ENCODE measurements at regions not wholly inside any gene's neighbourhood (a gene's known extent, or its start where the extent isn't known, plus 50 kb on each side); places are given as distances from the start of the nearest gene placed in this dataset.
"Not testable (repeated sequence)": the region's sequence is repeated elsewhere in the genome, so short reads cannot be mapped to it uniquely, and the experiment has no call there.

DNA sequence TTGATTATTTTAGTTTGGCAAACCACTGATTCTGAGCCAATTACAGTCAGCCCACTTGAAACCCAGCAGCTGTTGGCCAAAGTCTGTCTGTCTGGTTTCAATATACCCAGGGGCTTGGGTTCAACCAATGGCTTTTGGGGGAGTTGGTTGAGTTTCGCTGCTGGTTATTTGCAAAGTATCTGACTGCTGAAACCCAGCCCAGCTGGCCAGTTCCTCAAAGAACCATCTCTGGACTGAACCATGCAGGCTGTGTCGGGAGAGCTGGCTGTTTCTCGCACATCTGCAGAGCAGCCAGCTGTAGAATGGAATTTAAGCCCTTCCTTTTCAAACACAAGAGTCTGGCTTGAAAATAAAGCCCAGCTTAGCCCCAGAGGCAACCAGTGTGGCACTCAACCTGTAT is 66.0 kb upstream of the PAX7 start:
- DNase-seq = no peak

DNA sequence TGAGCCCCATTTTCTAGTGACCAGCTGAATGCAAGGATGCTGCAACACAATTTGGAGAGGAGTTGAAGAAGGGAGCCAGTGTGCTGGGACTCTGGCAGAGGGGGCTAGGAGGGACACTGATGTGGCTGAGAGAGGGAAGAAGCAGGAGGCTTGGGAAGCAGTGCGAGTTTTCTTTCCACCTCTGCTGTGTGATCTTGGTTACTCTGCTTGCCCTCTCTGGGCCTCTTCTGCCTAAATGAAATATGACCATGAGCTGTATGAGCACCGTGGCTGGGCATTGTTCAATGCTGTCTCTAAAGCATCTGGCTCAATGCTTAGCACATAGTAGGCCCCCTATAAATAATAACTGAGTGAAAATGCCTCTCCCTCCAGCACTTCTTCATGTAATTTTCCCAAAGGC is 65.3 kb upstream of the PAX7 start:
- DNase-seq = no peak

DNA sequence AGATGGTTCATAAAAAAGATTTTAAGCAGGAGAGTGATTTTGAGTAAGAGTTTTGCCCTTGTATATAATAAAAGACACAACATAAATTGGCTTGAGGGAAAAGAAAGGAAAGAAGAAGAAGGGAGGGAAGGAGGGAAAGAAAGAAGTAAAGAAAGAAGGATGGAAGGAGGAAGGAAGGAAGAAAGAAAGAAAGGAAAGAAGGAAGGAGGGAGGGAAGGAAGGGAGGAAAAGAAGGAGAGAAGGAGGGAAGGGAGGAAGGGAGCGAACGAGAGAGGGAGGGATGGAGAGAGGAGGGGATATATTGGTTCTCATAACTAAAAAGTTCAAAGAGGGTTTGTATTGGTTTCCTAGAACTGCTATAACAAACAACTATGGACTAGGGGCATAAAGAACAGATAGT is 62.2 kb upstream of the PAX7 start:
- DNase-seq = no peak

DNA sequence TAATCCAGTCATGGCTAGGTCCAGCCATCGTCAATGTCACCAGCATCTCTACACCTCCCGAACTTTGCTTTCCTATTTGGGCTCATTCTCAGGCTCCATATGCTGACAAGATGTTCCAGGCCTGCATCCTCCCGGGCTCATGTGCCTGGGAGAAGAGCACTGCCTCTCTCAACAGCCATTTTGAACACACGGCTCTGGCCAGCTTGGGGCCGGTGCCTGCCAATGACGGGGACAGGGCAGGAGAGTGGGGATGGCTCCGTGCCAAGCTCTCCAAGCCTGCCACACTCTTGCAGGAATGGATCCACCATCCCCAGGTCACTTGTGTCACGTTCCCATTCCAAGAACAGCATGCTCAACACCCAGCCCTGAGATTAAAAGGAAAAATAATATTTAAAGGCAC is 61.4 kb upstream of the PAX7 start:
- DNase-seq = no peak

DNA sequence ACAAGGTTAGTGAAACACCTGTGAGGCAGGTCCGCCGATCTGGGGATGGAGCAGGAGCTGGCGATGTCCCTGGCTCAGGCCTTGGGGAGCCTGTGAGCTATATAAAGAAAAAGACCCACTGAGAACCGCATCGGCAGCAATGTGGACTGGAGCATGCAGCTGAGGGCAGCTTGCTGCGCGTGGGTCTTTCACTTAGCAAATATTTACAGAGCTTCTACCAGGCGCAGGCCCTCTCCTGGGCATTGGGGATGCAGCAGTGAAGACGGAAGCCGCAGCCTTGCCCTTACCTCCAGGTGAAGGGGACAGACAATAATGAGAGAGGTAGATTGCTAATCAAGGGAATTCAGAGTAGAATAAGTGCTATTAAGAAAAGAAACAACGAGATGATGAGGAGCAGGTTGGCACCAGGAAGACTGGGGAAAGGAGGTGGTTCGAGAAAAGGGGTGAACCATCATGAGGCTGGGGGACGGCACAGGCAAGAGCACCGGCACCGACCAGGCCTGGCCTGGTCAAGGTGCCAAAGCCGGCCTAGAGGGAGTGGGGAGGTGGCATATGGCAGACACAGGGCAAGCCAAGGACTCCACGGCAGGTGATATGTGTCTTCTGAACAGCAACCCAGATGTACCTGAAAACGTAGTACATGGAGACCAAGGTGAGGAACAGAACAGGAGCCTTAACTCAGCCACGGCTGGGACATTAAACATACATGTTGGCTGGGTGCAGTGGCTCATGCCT is 60.7 kb upstream of the PAX7 start:
- no peak for DNase-seq

DNA sequence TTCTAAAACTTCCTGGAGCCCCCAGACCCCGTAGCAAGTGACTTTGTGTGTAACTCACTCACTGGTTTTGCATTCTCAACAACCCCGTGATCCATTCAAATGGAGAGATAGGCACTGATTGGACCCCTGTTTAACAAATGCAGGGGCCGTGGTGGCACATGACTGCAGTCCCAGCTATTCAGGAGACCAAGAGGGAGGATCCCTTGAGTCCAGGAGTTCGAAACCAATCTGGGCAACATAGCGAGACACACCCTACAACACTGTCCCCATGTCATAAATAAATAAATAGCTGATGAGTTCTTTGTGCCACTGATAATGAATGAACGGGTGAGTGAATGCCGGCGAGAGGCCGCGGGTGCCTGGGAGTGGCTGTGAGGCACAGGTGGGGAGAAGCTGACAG is 59.4 kb upstream of the PAX7 start:
- DNase-seq = no peak

DNA sequence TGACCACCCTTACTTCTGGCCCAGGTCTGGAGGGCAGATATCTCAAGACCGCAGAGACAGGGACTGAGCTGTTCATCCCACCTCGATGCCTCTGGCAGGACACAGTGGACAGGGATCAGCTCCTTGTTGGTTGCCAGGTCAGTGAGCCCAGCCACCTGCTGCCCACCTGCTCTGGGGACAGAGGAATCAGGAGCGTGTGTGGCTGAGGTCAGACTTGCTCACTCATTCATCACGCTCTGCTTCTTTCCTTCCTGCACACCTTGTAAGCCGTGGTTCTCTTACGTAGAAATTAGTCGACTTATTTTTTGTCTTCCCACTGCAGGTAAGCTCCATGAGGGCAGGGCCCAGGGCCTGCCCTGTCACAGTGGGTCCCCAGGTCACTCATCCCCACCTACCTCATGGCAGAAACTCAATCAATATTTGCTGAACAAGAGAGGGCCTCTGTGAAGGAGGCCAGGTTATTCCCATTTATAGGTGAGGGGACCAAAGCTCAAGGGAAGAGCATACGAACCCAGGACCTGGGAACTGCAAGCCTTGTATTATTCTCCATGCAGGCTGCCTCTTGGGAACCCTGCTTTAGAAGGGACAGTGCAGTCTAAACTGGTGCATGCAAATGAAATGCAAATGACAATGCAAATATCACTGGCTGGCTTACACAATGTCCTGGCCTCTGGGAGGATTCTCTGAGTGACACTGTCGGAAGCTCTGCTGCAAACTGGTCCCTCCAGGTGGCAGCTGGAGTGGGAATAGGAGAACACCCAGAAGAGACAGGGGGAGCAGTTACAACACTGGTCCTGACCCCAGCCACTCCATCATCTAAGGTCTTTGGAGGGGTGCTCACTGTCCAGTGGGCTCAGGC is 58.4 kb upstream of the PAX7 start:
- DNase-seq = no peak

DNA sequence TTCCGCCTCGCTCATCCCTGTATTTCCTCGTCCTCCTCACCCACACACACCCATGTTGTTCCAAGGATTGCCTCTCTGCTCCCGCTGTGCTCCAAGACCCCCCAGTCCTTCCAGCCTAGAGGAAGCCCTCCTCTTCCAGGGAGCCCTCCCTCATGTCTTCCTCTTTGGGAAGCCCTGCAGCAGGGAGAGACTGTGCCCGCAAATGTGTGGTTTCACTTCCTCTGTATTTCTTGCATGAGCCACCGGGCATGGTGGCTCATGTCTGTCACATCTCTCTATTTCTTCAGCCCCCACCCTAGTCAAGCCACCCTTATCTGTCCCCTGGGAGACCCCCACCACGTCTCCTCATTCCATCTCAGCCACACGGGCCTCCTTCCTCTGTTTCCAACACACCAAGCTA is 57.5 kb upstream of the PAX7 start:
- DNase-seq = no peak

DNA sequence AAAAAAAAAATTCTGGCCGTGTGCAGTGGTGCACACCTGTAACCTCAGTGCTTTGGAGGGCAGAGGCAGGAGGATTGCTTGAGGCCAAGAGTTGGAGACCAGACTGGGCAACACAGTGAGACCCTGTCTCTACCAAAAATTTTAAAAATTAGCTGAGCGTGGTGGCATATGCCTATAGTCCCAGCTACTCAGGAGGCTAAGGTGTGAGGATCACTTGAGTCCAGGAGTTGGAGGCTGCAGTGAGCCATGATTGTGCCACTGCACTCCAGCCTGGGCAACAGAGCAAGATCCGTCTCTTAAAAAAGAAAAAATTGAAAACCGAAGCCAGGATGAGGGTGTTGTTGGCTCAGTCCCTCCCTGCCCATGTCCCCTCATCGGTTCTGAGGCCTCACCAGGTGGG is 55.9 kb upstream of the PAX7 start:
- no peak for DNase-seq

DNA sequence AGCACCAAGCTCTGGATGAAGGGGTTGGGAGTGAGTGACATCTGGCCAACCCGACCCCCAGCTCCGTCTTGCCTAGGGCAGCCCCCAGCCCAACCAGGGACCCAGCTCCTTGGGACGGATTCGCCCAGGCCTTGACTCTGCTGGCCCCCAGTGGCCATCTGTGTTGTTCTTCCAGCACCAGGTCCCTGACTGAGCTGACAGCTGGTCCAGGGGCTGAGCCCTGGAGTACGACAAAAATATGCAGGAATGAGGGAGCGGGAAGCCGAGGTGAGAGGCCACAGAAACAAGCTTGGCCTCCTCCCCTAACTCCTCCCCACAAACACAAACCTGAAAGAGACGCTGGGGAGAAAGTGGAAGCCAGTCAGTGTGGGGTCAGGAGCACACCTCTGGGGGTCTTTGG is 55.0 kb upstream of the PAX7 start:
- DNase-seq = peak; percentile 56

DNA sequence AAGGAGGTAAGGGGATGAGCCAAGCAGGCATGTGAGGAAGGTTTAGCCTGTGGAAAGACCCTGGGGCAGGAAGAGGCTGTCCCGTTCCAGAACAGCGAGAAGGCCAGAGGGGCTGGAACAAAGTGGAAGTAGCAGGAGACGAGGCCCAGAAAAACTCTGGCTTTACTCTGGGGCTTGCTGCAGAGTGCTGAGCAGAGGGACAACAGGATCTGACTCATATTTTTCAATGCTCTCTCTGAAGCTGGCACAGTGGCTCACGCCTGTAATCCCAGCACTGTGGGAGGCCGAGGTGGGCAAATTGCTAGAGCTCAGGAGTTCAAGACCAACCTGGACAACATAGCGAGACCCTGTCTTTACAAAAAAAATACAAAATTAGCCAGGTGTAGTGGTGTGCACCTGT is 52.4 kb upstream of the PAX7 start:
- no peak for DNase-seq

DNA sequence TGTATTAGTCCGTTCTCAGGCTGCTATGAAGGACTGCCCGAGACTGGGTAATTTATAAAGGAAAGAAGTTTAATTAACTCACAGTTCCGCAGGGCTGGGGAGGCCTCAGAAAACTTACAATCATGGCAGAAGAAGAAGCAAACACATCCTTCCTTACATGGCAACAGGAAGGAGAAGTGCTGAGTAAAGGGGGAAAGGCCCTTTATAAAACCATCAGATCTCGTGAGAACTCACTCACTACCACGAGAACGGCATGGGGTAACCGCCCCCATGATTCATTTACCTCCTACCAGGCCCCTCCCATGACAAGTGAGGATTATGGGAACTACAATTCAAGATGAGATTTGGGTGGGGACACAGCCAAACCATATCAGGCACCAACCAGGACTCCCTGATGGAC is 51.4 kb upstream of the PAX7 start:
- not testable (repeated sequence) for DNase-seq

DNA sequence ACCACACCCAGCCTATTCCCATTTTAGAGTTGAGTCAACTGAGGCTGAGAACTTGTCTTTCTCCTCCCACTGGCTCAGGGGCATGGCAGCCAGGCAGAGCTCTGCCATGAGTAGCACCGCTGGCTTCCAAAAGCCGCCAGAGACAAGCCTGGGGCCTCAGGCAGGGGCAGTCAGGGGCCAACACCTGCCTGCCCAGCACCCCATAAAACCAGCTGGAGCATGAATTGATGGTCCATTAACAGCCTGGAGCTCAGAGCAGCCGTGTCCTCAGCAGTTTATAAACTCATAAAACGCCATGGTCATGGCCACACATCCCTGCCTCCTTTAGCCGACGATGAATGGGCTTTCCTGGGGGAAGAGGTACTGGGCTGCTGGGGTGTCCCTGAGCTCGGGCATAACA is 50.6 kb upstream of the PAX7 start:
- no peak for DNase-seq

DNA sequence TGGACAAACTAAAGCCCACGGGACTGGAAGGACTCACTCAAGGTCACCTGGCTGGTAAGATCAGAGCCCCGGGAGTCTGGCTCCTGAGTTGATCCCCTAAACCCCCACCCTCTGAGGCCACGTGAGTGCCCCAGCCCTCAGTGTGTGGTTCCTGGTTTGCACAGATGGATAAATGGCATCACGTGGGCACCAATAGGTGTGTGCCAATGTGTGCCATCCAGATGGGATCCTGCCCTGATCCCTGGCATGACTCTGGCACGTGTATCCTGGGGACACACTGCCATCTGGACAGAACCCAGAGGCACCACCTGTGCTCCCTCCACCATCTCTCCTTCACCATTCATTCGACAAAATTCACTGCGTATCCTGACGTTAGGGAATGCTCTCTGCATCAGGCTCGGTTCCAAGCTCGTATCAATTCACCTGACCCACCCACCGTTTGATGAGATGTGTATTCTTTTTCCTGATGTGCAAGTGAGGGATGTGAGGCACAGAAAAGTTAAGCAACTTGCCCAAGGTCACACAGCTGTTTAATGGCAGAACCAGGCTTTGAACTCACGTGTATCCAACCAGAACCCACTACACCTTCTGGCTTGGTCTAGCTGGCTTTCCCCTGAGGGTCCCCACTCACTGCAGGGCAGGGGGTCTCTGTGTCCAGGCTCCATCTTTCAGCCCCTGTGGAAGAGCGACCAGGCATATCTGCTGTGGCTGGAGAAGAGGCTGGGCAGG is 49.8 kb upstream of the PAX7 start:
- DNase-seq = no peak

Data from activated T-cell treated with anti-CD3 and anti-CD28 coated beads, Interleukin-2, amount 50 U/mL, for 1 hour (primary cell).